Panc1 (cell line): ENCODE measurements at regions not wholly inside any gene's neighbourhood (a gene's known extent, or its start where the extent isn't known, plus 50 kb on each side); places are given as distances from the start of the nearest gene placed in this dataset.

Experiments
- ATAC-seq: fragments of 200-7000 bp; cut with Tn5 transposase; 2 replicates; pipeline ENCODE4 v1.9.1; 2020; ENCODE audit warnings: mild to moderate bottlenecking, moderate library complexity
- BruUV-seq: library from RNA; stranded (reverse); fragments of 400-500 nt; replicated peaks from 2 replicates; lab custom pipeline; 2021; lab: Mats Ljungman, UMichigan
- CTCF ChIA-PET: fragments of 300-600 bp; sonication (Branson Sonifier 250); formaldehyde crosslinking; loops from one replicate; lab custom pipeline; 2022; ENCODE audit warnings: antibody characterized with exemption; lab: Charles Lee
- POLR2A ChIA-PET: fragments of 300-600 bp; sonication (Branson Sonifier 250); formaldehyde crosslinking; loops from one replicate; lab custom pipeline; 2022; ENCODE audit warnings: antibody characterized with exemption; lab: Charles Lee
- DNase-seq: peaks from one replicate; pipeline ENCODE4 v3.0.0-alpha.2; 2010; ENCODE audit warnings: low read depth, low spot score
- H3K27ac ChIP-seq: 2 replicates; pipeline ENCODE4 v1.5.1; 2011; ENCODE audit warnings: mild to moderate bottlenecking, low read length, inconsistent platforms
- H3K27me3 ChIP-seq: fragments of 200-500 bp; sonication (Bioruptor generic); 2 replicates; pipeline ENCODE4 v1.6.0; 2014; ENCODE audit warnings: low read length, inconsistent platforms; ENCODE audit not compliant: control insufficient read depth, insufficient read depth
- H3K36me3 ChIP-seq: fragments of 200-500 bp; sonication (Bioruptor generic); 2 replicates; pipeline ENCODE4 v1.5.1; 2014; ENCODE audit warnings: inconsistent platforms, mild to moderate bottlenecking, low read length, moderate library complexity; ENCODE audit not compliant: control insufficient read depth, insufficient read depth
- H3K4me1 ChIP-seq: 2 replicates; pipeline ENCODE4 v1.5.1; 2011; ENCODE audit warnings: inconsistent platforms, mild to moderate bottlenecking, low read length, moderate library complexity; ENCODE audit not compliant: control insufficient read depth, insufficient read depth
- H3K4me3 ChIP-seq, 2 experiments: 2 replicates each; pipeline ENCODE4 v1.5.1; 2011 to 2012; ENCODE audit warnings: low read depth in 2 of 2, low read length in 2 of 2, mild to moderate bottlenecking in 2 of 2, inconsistent platforms in 1 of 2, moderate library complexity in 1 of 2
- H3K9me3 ChIP-seq: fragments of 200-500 bp; sonication (Bioruptor generic); 2 replicates; pipeline ENCODE4 v1.5.1; 2014; ENCODE audit warnings: low read depth, mild to moderate bottlenecking, inconsistent platforms, low read length, moderate library complexity; ENCODE audit not compliant: control insufficient read depth, insufficient read depth
- POLR2AphosphoS5 ChIP-seq: IDR thresholded peaks from 2 replicates; pipeline ENCODE4 v1.6.1; 2012; ENCODE audit warnings: mild to moderate bottlenecking, low read depth, low read length, moderate library complexity
- REST ChIP-seq, 2 experiments: IDR thresholded peaks; 2 replicates each; pipeline ENCODE4 v1.6.1; 2011 to 2012; ENCODE audit warnings: low read depth in 2 of 2, control low read depth in 1 of 2, low read length in 1 of 2, mild to moderate bottlenecking in 1 of 2, moderate library complexity in 1 of 2; ENCODE audit not compliant: insufficient read depth in 1 of 2
- SIN3A ChIP-seq: IDR thresholded peaks from 2 replicates; pipeline ENCODE4 v1.6.1; 2012; ENCODE audit warnings: low read depth, mild to moderate bottlenecking, low read length, moderate library complexity, borderline replicate concordance; ENCODE audit not compliant: insufficient read depth
- TCF7L2 ChIP-seq: IDR thresholded peaks from 2 replicates; pipeline ENCODE4 v1.6.1; 2011; ENCODE audit warnings: mild to moderate bottlenecking, low read depth, low read length, inconsistent platforms
- in situ Hi-C: cut with HindIII; loops from 2 replicates; pipeline ENCODE4 v1.10.0; 2016; ENCODE audit warnings: low sequenced_read_pairs, low pct_unique_long_range_greater_than_20kb
- intact Hi-C: fragments of 100-400 bp; cut with micrococcal nuclease; formaldehyde crosslinking; loops from one replicate; pipeline ENCODE4 v1.10.0; 2022; ENCODE audit not compliant: unreplicated experiment
- TF ChIP-seq, protein P1 (sequence below): fragments of 450-650 bp; IDR thresholded peaks from 2 replicates; pipeline ENCODE4 v1.5.1; 2017; ENCODE audit warnings: mild to moderate bottlenecking

- ATAC-seq: no peak
- POLR2A ChIA-PET: no interaction called here
- in situ Hi-C loops (no loop called here), intact Hi-C loops (no loop called here)
- 0 out of 2 replicates have a peak, but pooled peaks cover 6% of the 10 kb centered on the region for H3K9me3 ChIP-seq
- no peaks in the 10 kb centered on the region for H3K4me1 ChIP-seq
- no TSS peak for BruUV-seq
- no peak overlapping the region for H3K4me3 ChIP-seq
- no peak overlapping the region for H3K27ac ChIP-seq
- H3K27me3 ChIP-seq: peaks cover 6% of the 10 kb centered on the region
- DNase-seq: no peak
- no peak for TF ChIP-seq REST (IDR thresholded peaks at IDR 0.05; ENCODE audit: insufficient read depth in 1 of 2, low read depth in 2 of 2, low read length in 1 of 2)
- TF ChIP-seq SIN3A: no peak
- TF ChIP-seq, protein P1, sequence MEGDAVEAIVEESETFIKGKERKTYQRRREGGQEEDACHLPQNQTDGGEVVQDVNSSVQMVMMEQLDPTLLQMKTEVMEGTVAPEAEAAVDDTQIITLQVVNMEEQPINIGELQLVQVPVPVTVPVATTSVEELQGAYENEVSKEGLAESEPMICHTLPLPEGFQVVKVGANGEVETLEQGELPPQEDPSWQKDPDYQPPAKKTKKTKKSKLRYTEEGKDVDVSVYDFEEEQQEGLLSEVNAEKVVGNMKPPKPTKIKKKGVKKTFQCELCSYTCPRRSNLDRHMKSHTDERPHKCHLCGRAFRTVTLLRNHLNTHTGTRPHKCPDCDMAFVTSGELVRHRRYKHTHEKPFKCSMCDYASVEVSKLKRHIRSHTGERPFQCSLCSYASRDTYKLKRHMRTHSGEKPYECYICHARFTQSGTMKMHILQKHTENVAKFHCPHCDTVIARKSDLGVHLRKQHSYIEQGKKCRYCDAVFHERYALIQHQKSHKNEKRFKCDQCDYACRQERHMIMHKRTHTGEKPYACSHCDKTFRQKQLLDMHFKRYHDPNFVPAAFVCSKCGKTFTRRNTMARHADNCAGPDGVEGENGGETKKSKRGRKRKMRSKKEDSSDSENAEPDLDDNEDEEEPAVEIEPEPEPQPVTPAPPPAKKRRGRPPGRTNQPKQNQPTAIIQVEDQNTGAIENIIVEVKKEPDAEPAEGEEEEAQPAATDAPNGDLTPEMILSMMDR: no peak
- TF ChIP-seq TCF7L2: no peak
- TF ChIP-seq POLR2AphosphoS5: no peak
- CTCF ChIA-PET: no interaction called here
- H3K36me3 ChIP-seq: no peaks in the 10 kb centered on the region
Observed at GRCh38 chr10:78378192-78378591, 344.5 kb downstream of the RPS24 start.

DNA sequence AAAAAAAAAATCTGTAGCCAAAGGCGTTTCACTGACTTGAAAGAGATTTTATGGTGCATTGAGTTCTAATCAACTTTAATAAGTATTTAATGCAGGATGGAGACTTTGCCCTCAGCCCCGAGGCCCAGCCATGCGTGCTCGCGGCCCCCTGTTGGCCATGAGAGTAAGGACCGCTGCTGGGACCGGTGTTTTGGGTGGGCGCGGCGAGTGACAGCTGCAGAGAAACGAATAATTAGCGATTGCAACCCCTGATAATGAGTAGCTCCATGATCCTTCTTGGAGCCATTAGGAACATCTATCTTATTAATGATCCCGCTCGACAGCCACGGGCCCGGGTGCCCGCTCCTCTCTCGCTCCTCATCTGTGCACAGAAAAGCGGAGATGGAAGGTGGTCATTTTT is 347.4 kb downstream of the RPS24 start:
- CTCF ChIA-PET: interaction anchor here (0.7 kb wide), 1 partner anchor 607 kb away, joined by 5 read pairs; no protein-coding TSS in a partner anchor
- DNase-seq (no peak), ATAC-seq (no peak)
- 0 out of 2 replicates have a peak, but pooled peaks cover 6% of the 10 kb centered on the region for H3K9me3 ChIP-seq
- H3K4me3 ChIP-seq: no peak overlapping the region
- no TSS peak for BruUV-seq
- no peak overlapping the region for H3K27ac ChIP-seq
- POLR2A ChIA-PET: no interaction called here
- peaks cover 25% of the 10 kb centered on the region for H3K27me3 ChIP-seq
- in situ Hi-C loops (no loop called here), intact Hi-C loops (no loop called here)
- no peak for TF ChIP-seq POLR2AphosphoS5
- TF ChIP-seq, protein P1: no peak
- TF ChIP-seq SIN3A: no peak
- TF ChIP-seq REST (IDR thresholded peaks at IDR 0.05; ENCODE audit: insufficient read depth in 1 of 2, low read depth in 2 of 2, low read length in 1 of 2): no peak
- no peak for TF ChIP-seq TCF7L2
- H3K4me1 ChIP-seq: no peaks in the 10 kb centered on the region
- H3K36me3 ChIP-seq: no peaks in the 10 kb centered on the region
